ENCODE measurements at regions not wholly inside any gene's neighbourhood (a gene's known extent, or its start where the extent isn't known, plus 50 kb on each side); places are given as distances from the start of the nearest gene placed in this dataset.
"Not testable (repeated sequence)": the region's sequence is repeated elsewhere in the genome, so short reads cannot be mapped to it uniquely, and the experiment has no call there.

DNA sequence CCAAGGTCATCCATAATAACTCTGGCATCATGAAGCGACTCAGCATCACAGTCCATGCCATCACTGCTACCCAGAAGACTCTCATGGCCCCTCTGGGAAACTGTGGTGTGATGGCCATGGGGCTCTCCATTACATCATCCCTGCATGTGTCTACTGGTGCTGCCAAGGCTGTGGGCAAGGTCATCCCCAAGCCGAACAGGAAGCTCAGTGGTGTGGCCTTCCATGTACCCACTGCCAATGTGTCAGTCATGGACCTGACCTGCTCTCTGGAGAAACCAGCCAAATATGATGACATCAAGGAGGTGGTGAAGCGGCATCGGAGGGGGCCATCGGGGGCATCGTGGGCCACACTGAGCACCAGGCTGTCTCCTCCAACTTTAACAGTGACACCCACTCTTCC is 65.1 kb upstream of the ARHGAP29 start:
- no peak for DNase-seq

DNA sequence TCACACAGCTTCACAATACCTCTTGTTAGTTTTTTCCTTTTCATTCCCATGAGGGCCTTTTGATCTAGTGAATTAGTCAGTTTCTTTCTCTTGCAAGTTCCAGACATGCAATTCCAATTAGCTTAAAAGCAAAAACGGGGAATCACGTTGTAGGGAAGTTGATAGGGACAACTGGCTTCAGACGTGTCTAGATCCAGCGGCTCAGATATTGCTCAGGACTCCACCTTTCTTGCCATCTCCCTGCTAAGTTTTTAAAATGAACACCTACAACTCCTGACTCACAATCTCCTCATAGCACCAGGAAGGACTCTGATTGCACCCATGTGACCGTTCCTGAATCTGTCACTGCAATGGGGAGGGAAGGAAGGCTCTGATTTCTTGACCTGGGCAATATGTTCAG is 63.8 kb upstream of the ARHGAP29 start:
- no peak for DNase-seq

- no peak for DNase-seq
Measured at GRCh38 chr1:94300731-94301130, 63.3 kb upstream of the ARHGAP29 start.

DNA sequence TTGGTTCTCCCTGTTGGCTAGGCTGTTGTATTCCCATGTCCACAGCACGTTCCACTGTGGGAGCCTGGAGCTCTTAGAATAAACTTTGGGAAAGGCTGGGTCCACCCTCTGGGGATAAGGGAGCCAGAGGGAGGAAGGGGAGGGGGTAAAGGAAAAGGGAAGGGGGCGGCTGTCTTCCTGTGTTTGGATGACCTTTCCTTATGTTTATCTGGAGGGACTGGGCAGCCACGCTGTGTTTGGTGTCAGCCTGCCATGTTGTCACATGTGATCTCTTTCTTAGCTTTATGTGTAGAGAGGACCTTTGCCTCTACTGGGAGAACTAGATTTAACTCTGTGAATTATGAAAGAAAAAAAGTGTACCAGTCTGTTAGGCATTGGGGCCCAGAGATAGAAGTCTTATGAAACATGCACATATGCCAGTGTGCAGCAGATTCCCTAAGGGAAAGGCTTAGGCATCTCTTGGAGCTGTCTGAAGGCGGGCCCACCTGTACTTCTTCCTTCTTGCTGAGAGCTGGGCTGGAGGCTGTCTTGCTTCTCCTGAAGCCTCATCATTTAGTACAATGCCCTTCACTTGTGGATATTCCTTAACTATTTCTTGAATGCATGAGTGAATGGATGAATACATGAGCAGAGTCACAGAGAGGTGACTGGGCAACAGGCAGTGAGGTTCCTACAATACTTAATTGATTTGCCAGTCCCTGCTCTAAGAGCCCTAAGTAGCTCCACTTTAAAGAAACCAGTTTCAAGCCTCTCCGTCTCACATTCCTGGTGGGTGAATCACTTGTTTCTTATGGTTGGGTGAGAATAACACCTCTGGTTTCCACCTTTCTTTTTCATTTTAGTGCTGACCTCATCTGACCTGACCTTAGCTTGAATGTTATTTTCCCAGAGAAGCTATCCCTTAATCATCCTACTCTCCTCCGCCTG is 62.5 kb upstream of the ARHGAP29 start:
- DNase-seq, result no peak

DNA sequence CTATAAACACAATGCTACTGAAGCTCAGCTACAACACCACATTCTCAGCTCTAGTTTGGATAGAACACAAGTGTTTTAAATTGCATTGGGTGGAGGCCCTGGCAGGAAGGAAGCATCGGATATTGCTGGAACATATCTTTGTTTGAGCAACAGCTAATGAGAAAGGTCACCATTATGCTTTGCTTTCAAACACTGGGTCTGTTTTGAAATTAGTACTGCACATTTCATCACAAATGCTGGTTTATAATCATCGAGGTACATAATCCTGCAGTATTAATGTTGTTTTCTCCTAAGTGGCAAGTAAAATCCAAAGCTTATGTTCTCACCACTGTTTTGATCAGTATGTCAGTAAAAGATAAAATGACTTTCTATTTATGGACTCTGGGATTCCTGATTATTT is 61.5 kb upstream of the ARHGAP29 start:
- DNase-seq, result no peak

DNA sequence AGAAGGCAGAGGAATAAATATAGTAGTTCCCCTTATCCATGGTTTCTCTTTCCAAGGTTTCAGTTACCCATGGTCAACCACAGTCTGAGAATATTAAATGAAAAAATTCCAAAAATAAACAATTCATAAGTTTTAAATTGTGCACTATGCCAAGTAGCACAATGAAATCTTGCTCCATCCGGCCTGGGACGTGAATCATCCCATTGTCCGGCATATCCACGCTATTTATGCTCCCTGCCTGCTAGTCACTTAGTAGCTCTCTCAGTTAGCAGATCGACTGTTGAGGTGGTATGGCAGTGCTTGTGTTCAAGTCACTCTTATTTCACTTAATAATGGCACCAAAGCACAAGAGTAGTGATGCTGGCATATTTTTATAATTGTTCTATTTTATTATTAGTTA is 58.6 kb upstream of the ARHGAP29 start:
- DNase-seq, result no peak

DNA sequence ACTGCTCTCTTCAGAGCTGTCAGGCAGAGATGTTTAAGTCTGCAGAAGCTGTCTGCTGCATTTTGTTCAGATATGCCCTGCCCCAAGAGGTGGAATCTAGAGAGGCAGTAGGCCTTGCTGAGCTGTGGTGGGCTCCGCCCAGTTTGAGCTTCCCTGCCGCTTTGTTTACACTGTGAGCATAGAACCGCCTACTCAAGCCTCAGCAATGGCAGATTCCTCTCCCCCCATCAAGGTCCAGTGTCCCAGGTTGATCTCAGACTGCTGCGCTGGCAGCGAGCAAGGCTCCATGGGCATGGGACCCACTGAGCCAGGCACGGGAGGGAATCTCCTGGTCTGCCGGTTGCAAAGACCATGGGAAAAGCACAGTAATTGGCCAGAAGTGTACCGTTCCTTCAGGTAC is 55.6 kb upstream of the ARHGAP29 start:
- not testable (repeated sequence) for DNase-seq

DNA sequence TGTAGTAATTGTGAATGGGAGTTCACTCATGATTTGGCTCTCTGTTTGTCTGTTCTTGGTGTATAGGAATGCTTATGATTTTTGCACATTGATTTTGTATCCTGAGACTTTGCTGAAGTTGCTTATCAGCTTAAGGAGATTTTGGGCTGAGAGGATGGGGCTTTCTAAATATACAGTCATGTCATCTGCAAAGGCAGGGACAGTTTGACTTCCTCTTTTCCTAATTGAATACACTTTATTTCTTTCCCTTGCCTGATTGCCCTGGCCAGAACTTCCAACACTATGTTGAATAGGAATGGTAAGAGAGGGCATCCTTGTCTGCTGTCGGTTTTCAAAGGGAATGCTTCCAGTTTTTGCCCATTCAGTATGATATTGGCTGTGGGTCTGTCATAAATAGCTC is 51.9 kb upstream of the ARHGAP29 start:
- DNase-seq, result not testable (repeated sequence)
